ENCODE measurements at regions not wholly inside any gene's neighbourhood (a gene's known extent, or its start where the extent isn't known, plus 50 kb on each side); places are given as distances from the start of the nearest gene placed in this dataset.
"Not testable (repeated sequence)": the region's sequence is repeated elsewhere in the genome, so short reads cannot be mapped to it uniquely, and the experiment has no call there.

DNA sequence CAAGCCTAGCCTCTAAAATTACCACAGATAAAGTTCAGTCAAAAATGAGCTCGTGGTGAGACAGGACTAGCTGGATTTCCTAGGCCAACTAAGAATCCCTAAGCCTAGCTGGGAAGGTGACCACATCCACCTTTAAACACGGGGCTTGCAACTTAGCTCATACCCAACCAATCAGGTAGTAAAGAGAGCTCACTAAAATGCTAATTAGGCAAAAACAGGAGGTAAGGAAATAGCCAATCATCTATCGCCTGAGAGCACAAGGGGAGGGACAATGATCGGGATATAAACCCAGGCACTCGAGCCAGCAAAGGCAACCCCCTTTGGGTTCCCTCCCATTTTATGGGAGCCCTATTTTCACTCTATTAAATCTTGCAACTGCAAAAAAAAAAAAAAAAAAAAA lies 84.9 kb upstream of the BEND6 start:
- TF ChIP-seq POLR2A (IDR thresholded peaks at IDR 0.05) = not testable (repeated sequence)
- TF ChIP-seq, protein P1, sequence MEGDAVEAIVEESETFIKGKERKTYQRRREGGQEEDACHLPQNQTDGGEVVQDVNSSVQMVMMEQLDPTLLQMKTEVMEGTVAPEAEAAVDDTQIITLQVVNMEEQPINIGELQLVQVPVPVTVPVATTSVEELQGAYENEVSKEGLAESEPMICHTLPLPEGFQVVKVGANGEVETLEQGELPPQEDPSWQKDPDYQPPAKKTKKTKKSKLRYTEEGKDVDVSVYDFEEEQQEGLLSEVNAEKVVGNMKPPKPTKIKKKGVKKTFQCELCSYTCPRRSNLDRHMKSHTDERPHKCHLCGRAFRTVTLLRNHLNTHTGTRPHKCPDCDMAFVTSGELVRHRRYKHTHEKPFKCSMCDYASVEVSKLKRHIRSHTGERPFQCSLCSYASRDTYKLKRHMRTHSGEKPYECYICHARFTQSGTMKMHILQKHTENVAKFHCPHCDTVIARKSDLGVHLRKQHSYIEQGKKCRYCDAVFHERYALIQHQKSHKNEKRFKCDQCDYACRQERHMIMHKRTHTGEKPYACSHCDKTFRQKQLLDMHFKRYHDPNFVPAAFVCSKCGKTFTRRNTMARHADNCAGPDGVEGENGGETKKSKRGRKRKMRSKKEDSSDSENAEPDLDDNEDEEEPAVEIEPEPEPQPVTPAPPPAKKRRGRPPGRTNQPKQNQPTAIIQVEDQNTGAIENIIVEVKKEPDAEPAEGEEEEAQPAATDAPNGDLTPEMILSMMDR (IDR thresholded peaks at IDR 0.05) = not testable (repeated sequence)

Measured in upper lobe of left lung (tissue), 4 donors.